ENCODE measurements at regions not wholly inside any gene's neighbourhood (a gene's known extent, or its start where the extent isn't known, plus 50 kb on each side); places are given as distances from the start of the nearest gene placed in this dataset.

DNA sequence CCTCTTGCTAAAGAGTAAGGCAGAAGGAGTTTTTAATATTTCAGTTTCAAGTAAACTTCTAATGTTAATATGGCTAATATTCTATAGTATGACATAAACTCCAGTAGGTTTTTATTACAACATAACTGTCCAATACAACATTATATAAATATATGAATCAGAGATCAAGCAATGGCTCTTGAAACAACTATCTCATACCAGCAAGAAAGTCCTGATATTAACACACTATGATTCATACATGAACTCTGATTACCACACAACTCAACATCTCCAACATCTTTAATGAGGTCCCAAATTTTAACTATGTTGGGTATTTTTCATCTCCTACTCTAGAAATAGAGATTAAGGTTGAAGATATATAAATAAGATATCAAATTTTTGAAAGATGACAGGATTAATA is 878.3 kb downstream of the TLE1 start:
- no peak for TF ChIP-seq EZH2 (IDR thresholded peaks at IDR 0.05; ENCODE audit: low read length)
- TF ChIP-seq, protein P1, sequence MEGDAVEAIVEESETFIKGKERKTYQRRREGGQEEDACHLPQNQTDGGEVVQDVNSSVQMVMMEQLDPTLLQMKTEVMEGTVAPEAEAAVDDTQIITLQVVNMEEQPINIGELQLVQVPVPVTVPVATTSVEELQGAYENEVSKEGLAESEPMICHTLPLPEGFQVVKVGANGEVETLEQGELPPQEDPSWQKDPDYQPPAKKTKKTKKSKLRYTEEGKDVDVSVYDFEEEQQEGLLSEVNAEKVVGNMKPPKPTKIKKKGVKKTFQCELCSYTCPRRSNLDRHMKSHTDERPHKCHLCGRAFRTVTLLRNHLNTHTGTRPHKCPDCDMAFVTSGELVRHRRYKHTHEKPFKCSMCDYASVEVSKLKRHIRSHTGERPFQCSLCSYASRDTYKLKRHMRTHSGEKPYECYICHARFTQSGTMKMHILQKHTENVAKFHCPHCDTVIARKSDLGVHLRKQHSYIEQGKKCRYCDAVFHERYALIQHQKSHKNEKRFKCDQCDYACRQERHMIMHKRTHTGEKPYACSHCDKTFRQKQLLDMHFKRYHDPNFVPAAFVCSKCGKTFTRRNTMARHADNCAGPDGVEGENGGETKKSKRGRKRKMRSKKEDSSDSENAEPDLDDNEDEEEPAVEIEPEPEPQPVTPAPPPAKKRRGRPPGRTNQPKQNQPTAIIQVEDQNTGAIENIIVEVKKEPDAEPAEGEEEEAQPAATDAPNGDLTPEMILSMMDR (optimal IDR thresholded peaks at IDR 0.05 in 1 of 3, IDR thresholded peaks at IDR 0.05 in 1 of 3, conservative IDR thresholded peaks at IDR 0.05 in 1 of 3; ENCODE audit: extremely low read depth in 1 of 3, insufficient read depth in 2 of 3, low read length in 3 of 3), result no peak
